ENCODE measurements at regions not wholly inside any gene's neighbourhood (a gene's known extent, or its start where the extent isn't known, plus 50 kb on each side); places are given as distances from the start of the nearest gene placed in this dataset.

DNA sequence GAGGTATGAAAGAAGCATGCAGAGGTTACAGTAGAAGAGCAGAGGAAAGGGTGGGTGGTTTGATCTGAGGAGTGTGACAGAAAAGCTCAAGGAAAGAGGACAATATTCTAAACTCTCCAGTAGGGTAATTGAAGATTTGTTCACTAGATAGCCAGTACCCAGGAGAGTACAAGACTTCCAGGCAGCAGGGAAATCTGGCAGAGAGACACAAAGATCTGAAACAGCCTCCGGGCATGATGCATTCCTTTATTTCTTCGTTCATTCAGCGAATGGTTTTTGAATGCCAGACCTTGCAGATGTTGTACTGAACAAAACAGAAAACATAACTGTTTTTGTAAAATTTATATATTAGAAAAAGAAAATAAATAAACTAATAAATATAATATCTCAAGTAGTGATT is 766.6 kb downstream of the FAT4 start:
- ATAC-seq = no peak
- TF ChIP-seq, protein P1, sequence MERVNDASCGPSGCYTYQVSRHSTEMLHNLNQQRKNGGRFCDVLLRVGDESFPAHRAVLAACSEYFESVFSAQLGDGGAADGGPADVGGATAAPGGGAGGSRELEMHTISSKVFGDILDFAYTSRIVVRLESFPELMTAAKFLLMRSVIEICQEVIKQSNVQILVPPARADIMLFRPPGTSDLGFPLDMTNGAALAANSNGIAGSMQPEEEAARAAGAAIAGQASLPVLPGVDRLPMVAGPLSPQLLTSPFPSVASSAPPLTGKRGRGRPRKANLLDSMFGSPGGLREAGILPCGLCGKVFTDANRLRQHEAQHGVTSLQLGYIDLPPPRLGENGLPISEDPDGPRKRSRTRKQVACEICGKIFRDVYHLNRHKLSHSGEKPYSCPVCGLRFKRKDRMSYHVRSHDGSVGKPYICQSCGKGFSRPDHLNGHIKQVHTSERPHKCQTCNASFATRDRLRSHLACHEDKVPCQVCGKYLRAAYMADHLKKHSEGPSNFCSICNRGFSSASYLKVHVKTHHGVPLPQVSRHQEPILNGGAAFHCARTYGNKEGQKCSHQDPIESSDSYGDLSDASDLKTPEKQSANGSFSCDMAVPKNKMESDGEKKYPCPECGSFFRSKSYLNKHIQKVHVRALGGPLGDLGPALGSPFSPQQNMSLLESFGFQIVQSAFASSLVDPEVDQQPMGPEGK (CRISPR knock-in tag; IDR thresholded peaks at IDR 0.05; ENCODE audit: borderline replicate concordance) = no peak
- no peak for TF ChIP-seq CREB5 (CRISPR knock-in tag; IDR thresholded peaks at IDR 0.05; ENCODE audit: low read depth)
- TF ChIP-seq ZNF565 (CRISPR knock-in tag; conservative IDR thresholded peaks at IDR 0.05; ENCODE audit: low read depth) = no peak
- TF ChIP-seq TOX (CRISPR knock-in tag; IDR thresholded peaks at IDR 0.05; ENCODE audit: borderline replicate concordance) = no peak
- no peak for TF ChIP-seq ESRRG (CRISPR knock-in tag; IDR thresholded peaks at IDR 0.05)
- no peak for TF ChIP-seq TCF4 (CRISPR knock-in tag; IDR thresholded peaks at IDR 0.05; ENCODE audit: borderline replicate concordance)
- no peak for TF ChIP-seq ZNF8 (CRISPR knock-in tag; IDR thresholded peaks at IDR 0.05)
- TF ChIP-seq, protein P2, sequence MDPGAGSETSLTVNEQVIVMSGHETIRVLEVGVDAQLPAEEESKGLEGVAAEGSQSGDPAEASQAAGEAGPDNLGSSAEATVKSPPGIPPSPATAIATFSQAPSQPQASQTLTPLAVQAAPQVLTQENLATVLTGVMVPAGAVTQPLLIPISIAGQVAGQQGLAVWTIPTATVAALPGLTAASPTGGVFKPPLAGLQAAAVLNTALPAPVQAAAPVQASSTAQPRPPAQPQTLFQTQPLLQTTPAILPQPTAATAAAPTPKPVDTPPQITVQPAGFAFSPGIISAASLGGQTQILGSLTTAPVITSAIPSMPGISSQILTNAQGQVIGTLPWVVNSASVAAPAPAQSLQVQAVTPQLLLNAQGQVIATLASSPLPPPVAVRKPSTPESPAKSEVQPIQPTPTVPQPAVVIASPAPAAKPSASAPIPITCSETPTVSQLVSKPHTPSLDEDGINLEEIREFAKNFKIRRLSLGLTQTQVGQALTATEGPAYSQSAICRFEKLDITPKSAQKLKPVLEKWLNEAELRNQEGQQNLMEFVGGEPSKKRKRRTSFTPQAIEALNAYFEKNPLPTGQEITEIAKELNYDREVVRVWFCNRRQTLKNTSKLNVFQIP (CRISPR knock-in tag; IDR thresholded peaks at IDR 0.05; ENCODE audit: borderline replicate concordance, low read depth) = no peak
- no peak for TF ChIP-seq ZC3H10 (CRISPR knock-in tag; IDR thresholded peaks at IDR 0.05)
- TF ChIP-seq ZFP30 (CRISPR knock-in tag; IDR thresholded peaks at IDR 0.05) = no peak
- TF ChIP-seq ZFP3 (CRISPR knock-in tag; IDR thresholded peaks at IDR 0.05) = no peak
- no peak for TF ChIP-seq RARB (CRISPR knock-in tag; IDR thresholded peaks at IDR 0.05)
- no peak for TF ChIP-seq ZNF70 (CRISPR knock-in tag; IDR thresholded peaks at IDR 0.05)
- TF ChIP-seq TSHZ2 (CRISPR knock-in tag; IDR thresholded peaks at IDR 0.05) = no peak
- TF ChIP-seq CSDC2 (CRISPR knock-in tag; IDR thresholded peaks at IDR 0.05) = no peak
- no peak for TF ChIP-seq PPARA (CRISPR knock-in tag; IDR thresholded peaks at IDR 0.05; ENCODE audit: borderline replicate concordance)
- no peak for TF ChIP-seq OSR1 (CRISPR knock-in tag; IDR thresholded peaks at IDR 0.05)

- ATAC-seq = no peak
- TF ChIP-seq CSDC2 (CRISPR knock-in tag; IDR thresholded peaks at IDR 0.05) (no peak), ISL1 (CRISPR knock-in tag; IDR thresholded peaks at IDR 0.05) (no peak), BACH2 (CRISPR knock-in tag; IDR thresholded peaks at IDR 0.05; ENCODE audit: borderline replicate concordance) (no peak)
Observed at GRCh38 chr4:126086041-126086440, 771.3 kb downstream of the FAT4 start.

DNA sequence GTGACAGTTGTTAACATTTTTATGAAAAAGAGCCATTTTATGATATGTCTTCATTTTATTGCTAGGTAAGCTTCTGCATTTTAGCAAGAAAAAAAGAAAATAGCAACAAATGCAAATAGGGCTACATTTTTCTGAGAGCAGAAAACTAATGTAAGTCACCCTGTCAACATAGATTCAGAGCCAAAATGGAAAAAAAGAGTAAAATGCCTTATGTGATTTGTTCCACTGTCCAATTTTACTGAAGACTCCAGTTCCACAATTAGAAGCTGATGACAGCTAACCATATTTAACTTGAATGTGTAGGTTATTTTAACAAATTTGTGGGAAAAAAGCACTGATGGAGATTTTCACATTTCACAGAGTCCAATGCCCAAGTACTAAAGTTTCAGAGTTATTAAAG is 772.3 kb downstream of the FAT4 start:
- ATAC-seq = no peak

More for the DNA sequence above, 772.3 kb downstream of the FAT4 start:
- TF ChIP-seq TSHZ2 (CRISPR knock-in tag; IDR thresholded peaks at IDR 0.05) (no peak), GLIS3 (CRISPR knock-in tag; IDR thresholded peaks at IDR 0.05) (no peak), ZNF565 (CRISPR knock-in tag; conservative IDR thresholded peaks at IDR 0.05; ENCODE audit: low read depth) (no peak), ZNF70 (CRISPR knock-in tag; IDR thresholded peaks at IDR 0.05) (no peak)
